HG03039 (cell line): ENCODE measurements at regions not wholly inside any gene's neighbourhood (a gene's known extent, or its start where the extent isn't known, plus 50 kb on each side); places are given as distances from the start of the nearest gene placed in this dataset.

Experiments used
- ATAC-seq: cut with Tn5 transposase; IDR thresholded peaks from one replicate; pipeline ENCODE4 v1.9.1; 2021; ENCODE audit warnings: mild to moderate bottlenecking, moderate library complexity; ENCODE audit not compliant: unreplicated experiment

GRCh38 chr1:38347446-38348175, 301.0 kb upstream of the POU3F1 start:
- ATAC-seq, result no peak

GRCh38 chr1:38344716-38345115, 298.1 kb upstream of the POU3F1 start:
- no peak for ATAC-seq

- ATAC-seq, result no peak
Measured at GRCh38 chr1:38341694-38342093, 295.1 kb upstream of the POU3F1 start.

GRCh38 chr1:38340409-38340808, 293.8 kb upstream of the POU3F1 start:
- ATAC-seq, result no peak

- no peak for ATAC-seq
Measured at GRCh38 chr1:38337711-38338110, 291.1 kb upstream of the POU3F1 start.

- no peak for ATAC-seq
Measured at GRCh38 chr1:38336961-38337360, 290.4 kb upstream of the POU3F1 start.

- ATAC-seq, result no peak
Measured at GRCh38 chr1:38336301-38336923, 289.8 kb upstream of the POU3F1 start.

- ATAC-seq, result no peak
Measured at GRCh38 chr1:38334930-38335592, 288.5 kb upstream of the POU3F1 start.

GRCh38 chr1:38332649-38333310, 286.2 kb upstream of the POU3F1 start:
- ATAC-seq, result no peak

GRCh38 chr1:38331496-38332210, 285.1 kb upstream of the POU3F1 start:
- ATAC-seq, result no peak

GRCh38 chr1:38330799-38331198, 284.2 kb upstream of the POU3F1 start:
- ATAC-seq, result no peak

GRCh38 chr1:38329644-38330043, 283.1 kb upstream of the POU3F1 start:
- ATAC-seq, result no peak

- no peak for ATAC-seq
Measured at GRCh38 chr1:38328278-38329035, 281.9 kb upstream of the POU3F1 start.

- no peak for ATAC-seq
Measured at GRCh38 chr1:38327559-38327973, 281.0 kb upstream of the POU3F1 start.

GRCh38 chr1:38326856-38327255, 280.3 kb upstream of the POU3F1 start:
- no peak for ATAC-seq

- no peak for ATAC-seq
Measured at GRCh38 chr1:38326135-38326534, 279.5 kb upstream of the POU3F1 start.

GRCh38 chr1:38312753-38313152, 266.2 kb upstream of the POU3F1 start:
- no peak for ATAC-seq

- ATAC-seq, result no peak
Measured at GRCh38 chr1:38310079-38310478, 263.5 kb upstream of the POU3F1 start.

GRCh38 chr1:38308780-38309179, 262.2 kb upstream of the POU3F1 start:
- no peak for ATAC-seq

GRCh38 chr1:38305666-38306065, 259.1 kb upstream of the POU3F1 start:
- no peak for ATAC-seq
